DOHH2 (cell line): ENCODE measurements at regions not wholly inside any gene's neighbourhood (a gene's known extent, or its start where the extent isn't known, plus 50 kb on each side); places are given as distances from the start of the nearest gene placed in this dataset.
"Not testable (repeated sequence)": the region's sequence is repeated elsewhere in the genome, so short reads cannot be mapped to it uniquely, and the experiment has no call there.

Experiments
- CTCF ChIP-seq: fragments of 200-600 bp; sonication (generic); IDR thresholded peaks from one replicate; pipeline ENCODE4 v1.5.1; 2014; ENCODE audit warnings: antibody characterized with exemption, mild to moderate bottlenecking, low read depth, low read length; ENCODE audit not compliant: poor library complexity, severe bottlenecking
- EZH2phosphoT487 ChIP-seq: fragments of 200-600 bp; sonication (generic); IDR thresholded peaks from 2 replicates; pipeline ENCODE4 v1.6.1; 2017; ENCODE audit warnings: borderline replicate concordance, mild to moderate bottlenecking, antibody characterized with exemption, low read length, moderate library complexity, mixed read lengths

DNA sequence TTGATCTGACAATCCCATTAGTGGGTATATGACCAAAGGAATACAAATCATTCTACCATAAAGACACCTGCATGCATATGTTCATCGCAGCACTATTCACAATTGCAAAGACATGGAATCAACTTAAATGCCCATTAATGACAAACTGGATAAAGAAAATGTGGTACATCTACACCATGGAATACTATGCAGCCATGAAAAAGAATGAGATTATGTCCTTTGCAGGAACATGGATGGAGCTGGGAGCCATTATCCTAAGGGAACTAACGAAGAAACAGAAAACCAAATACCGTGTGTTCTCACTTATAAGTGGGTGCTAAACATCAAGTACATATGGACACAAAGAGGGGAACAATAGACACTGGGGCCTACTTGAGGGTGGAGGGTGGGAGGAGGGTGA, 74.1 kb upstream of the PTHLH start:
- not testable (repeated sequence) for TF ChIP-seq CTCF, EZH2phosphoT487
